OCI-LY7 (cell line): ENCODE measurements at regions not wholly inside any gene's neighbourhood (a gene's known extent, or its start where the extent isn't known, plus 50 kb on each side); places are given as distances from the start of the nearest gene placed in this dataset.

Experiments
- EZH2phosphoT487 ChIP-seq: fragments of 200-600 bp; sonication (generic); IDR thresholded peaks from 2 replicates; pipeline ENCODE4 v1.6.1; 2018; ENCODE audit warnings: low read depth, borderline replicate concordance, mild to moderate bottlenecking, mixed run types, antibody characterized with exemption, low read length, moderate library complexity, mixed read lengths
- TF ChIP-seq, protein P1 (sequence below): fragments of 200-600 bp; sonication (generic); conservative IDR thresholded peaks from 2 replicates; pipeline ENCODE4 v1.5.1; 2014; ENCODE audit warnings: mild to moderate bottlenecking, antibody characterized with exemption, low read length, moderate library complexity, mixed read lengths

DNA sequence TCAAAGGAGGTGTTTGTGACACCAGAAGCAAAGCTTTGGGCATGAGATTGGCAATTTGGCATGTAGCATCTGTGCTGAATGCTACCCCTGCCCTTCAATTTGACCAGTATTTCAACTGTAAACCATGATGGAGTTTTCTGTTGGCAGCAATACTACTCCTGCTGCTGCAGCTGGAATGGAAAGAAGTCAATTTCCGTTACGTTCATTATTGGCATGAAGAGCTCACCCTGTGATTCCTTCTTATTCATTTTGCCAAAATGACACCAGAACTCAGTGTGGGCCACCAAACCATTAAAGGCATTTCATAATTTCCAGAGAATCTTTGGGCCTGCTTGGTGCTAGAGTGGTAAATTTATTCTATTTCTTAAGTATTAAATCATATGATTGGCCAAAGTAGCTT, 433.1 kb upstream of the DMAC1 start:
- TF ChIP-seq, protein P1, sequence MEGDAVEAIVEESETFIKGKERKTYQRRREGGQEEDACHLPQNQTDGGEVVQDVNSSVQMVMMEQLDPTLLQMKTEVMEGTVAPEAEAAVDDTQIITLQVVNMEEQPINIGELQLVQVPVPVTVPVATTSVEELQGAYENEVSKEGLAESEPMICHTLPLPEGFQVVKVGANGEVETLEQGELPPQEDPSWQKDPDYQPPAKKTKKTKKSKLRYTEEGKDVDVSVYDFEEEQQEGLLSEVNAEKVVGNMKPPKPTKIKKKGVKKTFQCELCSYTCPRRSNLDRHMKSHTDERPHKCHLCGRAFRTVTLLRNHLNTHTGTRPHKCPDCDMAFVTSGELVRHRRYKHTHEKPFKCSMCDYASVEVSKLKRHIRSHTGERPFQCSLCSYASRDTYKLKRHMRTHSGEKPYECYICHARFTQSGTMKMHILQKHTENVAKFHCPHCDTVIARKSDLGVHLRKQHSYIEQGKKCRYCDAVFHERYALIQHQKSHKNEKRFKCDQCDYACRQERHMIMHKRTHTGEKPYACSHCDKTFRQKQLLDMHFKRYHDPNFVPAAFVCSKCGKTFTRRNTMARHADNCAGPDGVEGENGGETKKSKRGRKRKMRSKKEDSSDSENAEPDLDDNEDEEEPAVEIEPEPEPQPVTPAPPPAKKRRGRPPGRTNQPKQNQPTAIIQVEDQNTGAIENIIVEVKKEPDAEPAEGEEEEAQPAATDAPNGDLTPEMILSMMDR = no peak
- TF ChIP-seq EZH2phosphoT487 = no peak
